GM21619 (cell line): ENCODE measurements at regions not wholly inside any gene's neighbourhood (a gene's known extent, or its start where the extent isn't known, plus 50 kb on each side); places are given as distances from the start of the nearest gene placed in this dataset.
"Not testable (repeated sequence)": the region's sequence is repeated elsewhere in the genome, so short reads cannot be mapped to it uniquely, and the experiment has no call there.

Experiments used
- ATAC-seq: cut with Tn5 transposase; IDR thresholded peaks from one replicate; pipeline ENCODE4 v1.9.1; 2021; ENCODE audit not compliant: unreplicated experiment

DNA sequence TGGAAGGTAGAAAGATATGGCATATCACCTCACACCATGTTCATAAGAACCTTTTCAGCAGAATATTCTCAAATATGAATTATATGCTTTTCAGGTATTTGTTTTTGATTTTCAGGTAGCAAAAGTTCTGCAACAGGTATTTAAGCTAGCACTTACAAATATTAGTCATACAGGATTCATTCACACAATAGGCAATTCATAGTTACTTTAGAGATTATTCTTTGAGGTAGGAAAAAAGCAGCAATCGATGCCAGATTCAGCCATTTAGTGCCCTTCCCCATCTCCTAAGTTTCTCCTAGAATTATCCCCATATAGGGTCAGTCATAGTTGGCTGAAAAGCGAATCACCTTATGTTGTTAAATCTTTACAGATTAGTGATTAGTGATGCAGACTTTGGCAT lies 177.4 kb upstream of the MMADHC start:
- ATAC-seq, result no peak

DNA sequence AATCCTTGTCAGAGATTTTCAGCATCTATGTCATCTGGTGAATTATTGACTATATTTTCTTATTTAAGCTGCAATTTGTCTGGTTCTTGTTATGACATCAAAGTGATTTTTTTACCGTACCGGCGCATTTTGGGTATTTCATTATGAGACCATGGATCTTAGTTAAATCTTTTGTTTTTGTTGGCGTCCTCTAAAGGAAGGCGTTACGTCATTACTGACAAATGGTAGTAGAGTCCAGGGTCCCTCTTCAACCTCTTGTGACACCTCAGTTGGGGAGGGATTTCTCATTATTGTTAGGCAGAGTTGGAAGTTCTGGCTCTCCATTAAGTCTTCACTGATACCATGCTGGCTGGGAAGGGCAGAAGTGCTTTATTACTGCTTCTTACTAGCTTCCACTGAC lies 175.8 kb upstream of the MMADHC start:
- no peak for ATAC-seq

DNA sequence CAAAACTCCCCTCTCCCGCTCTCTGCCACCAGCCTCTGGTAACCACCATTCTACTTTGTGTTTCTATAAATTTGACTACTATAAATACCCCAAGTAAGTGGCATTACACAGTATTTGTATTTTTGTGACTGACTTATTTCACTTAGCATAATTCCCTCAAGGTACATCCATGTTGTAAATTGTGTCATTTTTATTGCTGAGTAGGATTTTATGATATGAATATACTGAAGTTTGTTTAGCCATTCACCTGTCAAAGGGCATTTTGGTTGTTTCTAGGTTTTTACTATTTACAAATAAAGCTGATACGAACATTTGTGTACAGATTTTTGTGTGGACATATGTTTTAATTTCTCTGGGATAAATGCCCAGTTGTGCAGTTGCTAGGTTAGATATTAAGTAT lies 174.0 kb upstream of the MMADHC start:
- ATAC-seq, result no peak

DNA sequence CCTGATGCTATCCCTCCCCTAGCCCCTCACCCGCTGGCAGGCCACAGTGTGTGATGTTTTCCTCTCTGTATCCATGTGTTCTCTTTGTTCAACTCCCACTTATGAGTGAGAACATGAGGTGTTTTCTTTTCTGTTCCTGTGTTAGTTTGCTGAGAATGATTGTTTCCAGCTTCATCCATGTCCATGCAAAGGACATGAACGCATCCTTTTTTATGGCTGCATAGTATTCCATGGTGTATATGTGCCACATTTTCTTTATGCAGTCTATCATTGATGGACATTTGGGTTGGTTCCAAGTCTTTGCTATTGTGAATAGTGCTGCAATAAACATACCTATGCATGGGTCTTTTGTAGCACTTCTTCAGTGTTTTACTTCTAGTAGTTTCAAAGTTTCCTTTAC lies 171.8 kb upstream of the MMADHC start:
- ATAC-seq, result not testable (repeated sequence)

- not testable (repeated sequence) for ATAC-seq
These were observed 167.1 kb upstream of the MMADHC start for GRCh38 chr2:149754722-149755121.

GRCh38 chr2:149747456-149747855 lies 159.9 kb upstream of the MMADHC start:
- ATAC-seq, result no peak

DNA sequence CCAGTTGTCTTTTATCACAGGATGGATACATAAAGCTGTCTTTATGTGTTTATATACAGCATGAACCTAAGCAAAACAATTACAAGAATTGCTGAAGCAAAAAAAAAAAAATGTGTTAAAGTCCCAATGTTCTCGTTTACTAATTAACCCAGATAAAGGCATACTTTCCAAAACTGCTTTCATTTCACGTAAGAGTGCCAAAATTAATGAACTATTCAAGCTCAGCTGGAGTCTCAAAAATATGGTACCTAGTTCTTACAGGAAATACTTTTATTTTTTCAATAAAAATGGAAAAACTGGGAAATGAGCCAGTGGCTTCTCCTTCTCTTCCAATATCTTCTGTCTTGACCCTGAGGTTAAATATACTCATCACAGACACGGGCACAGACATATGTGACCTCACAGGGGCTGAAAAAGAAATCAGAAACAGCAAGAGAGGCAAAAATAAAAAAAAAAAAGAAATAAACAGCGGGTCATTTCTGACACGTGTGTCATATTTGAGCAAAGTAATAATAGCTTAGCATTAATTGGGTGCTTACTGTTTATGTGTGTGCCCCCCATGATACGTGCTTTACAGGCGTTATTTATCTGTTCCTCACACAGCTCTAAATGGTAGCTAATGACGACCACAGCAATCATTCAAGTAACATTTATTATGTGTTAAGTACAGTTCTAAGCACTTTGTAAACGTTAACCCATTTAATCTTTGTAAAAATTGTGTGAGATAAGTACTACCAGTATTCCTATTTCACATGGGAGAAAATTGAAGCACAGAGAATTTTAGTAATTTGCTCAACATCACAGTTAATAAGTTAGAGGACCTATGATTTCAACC lies 158.0 kb upstream of the MMADHC start:
- no peak for ATAC-seq

DNA sequence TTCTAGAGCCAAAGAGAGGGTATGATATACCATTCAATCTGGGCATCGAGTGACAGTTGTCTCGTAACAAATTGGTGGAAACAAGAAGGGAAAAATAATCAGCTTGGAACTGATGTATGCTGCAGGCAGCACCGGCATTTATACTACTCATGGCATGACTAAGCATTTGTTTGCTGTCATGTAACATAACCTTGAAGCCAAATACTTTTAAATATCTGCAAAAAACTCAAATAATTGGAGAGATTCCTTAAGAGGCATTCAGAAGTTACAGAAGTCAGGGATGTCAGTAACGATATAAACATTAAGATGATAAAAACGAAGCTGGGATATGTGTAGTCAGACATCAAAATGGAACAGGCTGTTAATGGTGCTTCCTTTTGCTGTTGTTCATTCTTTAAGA lies 157.3 kb upstream of the MMADHC start:
- ATAC-seq, result no peak

DNA sequence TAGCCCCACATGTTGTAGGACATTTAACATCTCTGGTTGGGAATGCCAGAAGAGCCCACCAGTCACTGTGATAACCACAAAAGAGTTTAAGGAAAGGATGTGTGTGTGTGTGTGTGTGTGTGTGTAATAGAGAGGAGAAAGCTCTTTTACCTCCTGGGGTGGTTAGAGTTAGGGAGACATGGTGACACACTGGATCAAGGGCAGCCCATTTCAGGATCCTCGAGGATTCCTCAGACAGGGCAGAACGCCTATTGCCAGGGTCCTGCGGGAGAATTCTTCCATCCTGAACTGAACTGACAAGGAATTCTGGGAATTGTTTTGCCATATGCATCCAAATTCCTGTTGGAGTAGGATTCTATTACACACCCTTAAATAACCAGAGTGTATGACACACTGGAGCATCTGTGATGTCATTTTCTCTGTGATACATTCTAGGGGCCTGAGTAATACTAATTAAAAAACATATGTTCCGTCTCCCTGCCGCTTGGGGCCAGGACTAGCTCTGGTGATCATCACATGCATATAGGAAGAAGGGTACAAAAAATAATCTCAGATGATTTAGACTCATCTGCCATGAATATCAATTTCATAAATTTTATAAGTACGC lies 156.4 kb upstream of the MMADHC start:
- ATAC-seq, result no peak

- ATAC-seq, result no peak
These were observed 154.1 kb upstream of the MMADHC start for GRCh38 chr2:149741646-149742045.

DNA sequence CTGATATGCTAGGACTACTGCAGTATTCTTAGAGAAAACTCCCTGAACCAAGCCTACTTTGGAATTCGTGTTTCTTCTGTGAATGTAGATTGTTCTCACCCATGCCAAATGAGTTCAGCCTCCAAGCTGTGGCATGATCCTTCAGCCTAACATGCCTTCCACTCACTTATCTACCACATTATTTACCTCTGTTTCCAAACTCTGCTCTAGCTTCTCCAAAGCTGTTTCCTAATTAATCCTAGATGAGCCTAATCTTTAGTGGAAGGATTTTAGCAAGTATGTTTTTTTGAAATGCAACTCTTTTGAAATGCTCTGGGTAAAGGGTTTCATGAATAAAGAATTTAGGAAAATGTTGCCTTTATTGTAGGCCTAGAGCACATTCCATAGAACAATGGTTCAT lies 152.9 kb upstream of the MMADHC start:
- ATAC-seq, result no peak

- no peak for ATAC-seq
These were observed 152.3 kb upstream of the MMADHC start for GRCh38 chr2:149739883-149740265.

- ATAC-seq, result no peak
These were observed 151.8 kb upstream of the MMADHC start for GRCh38 chr2:149739171-149739882.

- no peak for ATAC-seq
These were observed 151.2 kb upstream of the MMADHC start for GRCh38 chr2:149738767-149739166.

- no peak for ATAC-seq
These were observed 150.3 kb upstream of the MMADHC start for GRCh38 chr2:149737896-149738295.

DNA sequence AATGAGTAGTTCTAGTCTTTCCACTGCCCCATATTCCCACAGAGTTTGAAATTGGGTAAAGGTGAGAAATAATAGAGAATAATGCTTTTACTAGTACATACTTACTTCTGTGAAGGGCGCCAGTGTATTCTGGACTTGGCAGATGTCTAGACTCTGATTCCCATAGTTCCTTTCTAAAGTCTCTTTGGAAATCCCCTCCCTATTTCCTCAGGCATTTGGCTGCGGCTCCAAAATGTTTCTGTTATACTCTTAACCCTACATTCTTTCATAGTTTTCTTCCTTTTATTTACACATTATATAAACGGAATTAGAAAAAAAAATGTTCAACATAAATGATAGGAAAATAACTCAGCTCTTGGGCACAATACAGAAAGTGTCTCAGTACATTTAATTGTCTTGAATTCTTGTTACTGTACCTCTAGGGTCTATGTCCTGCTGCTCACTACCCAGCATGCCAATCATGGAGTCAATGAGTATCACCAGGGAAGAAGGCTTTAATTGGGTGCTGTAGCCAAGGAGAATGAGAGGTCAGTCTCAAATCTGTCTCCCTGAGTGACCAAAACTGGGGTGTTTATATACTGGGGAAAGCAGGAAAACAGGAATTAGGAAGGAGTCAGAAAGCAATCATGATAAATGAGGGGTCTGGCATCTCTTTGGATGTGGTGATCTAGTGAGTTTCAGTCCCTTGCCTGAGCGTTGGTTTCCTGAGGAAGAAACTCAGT lies 147.8 kb upstream of the MMADHC start:
- ATAC-seq, result no peak

- no peak for ATAC-seq
These were observed 146.5 kb upstream of the MMADHC start for GRCh38 chr2:149733936-149734685.

GRCh38 chr2:149732730-149733290 lies 145.2 kb upstream of the MMADHC start:
- ATAC-seq, result no peak

DNA sequence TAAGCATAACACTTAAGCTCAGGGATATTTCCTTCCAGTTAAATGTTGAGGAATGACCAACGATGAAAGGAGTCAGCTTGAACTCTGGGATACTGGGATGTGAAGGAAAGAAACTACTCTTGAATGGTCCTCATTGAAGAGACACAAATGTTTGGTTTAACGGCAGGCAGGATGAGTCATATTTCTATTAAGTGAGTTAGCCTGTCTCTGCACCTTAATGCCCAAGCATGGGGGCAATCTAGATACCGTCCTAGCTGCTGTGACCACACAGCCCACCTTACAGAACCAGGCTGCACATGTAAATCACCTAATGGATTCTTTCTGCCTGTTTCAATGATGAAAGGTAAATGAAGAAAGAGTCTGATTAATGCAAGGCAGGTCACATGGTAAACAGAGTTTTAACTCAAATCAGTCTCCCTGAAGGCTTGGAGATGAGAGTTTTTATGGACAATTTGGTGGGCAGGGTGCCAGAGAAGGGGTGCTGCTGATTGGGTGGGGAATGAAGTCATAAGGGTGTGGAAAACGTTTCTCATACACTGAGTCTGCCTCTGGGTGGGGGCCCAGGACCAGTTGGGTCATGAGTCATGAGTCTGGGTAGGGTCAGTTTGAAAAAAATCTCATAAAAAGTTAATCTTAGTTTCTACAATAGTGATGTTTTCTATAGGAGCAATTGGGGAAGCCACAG lies 144.6 kb upstream of the MMADHC start:
- no peak for ATAC-seq

DNA sequence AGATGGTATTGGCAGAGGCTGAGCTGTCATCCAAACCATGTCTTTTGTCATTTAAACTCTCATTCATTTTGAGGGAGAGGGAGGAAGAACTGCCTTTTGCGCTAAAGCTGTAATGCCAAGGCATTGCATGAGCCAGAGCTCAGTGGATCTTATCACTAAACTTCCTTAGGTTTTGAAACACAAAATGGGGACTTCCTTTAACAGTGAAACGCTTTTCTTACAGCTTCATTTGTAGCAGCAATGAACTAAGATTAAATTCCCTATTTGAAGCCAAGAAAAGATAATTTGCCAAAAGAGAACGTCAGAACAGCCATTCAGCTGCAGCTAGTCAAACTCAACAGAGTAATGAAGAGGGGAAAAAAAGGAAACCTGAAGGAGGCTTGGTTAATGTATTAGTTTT lies 143.5 kb upstream of the MMADHC start:
- ATAC-seq, result no peak
